GM13977 (cell line): ENCODE measurements at regions not wholly inside any gene's neighbourhood (a gene's known extent, or its start where the extent isn't known, plus 50 kb on each side); places are given as distances from the start of the nearest gene placed in this dataset.

Source experiments
- DNase-seq: peaks from one replicate; pipeline ENCODE4 v3.0.0; 2012; ENCODE audit warnings: low spot score
- CTCF ChIP-seq: IDR thresholded peaks from 2 replicates; pipeline ENCODE4 v1.5.1; 2012; ENCODE audit warnings: mild to moderate bottlenecking, control low read depth; ENCODE audit not compliant: insufficient read depth; ENCODE audit errors: extremely low read depth, missing control alignments
- in situ Hi-C: fragments of 300-500 bp; cut with MboI; formaldehyde crosslinking; loops from one replicate; pipeline ENCODE4 v1.12.0; 2022; ENCODE audit warnings: low sequenced_read_pairs, low pct_unique_long_range_greater_than_20kb, mixed read lengths, inconsistent platforms; ENCODE audit not compliant: unreplicated experiment

- DNase-seq: no peak
- no peak for TF ChIP-seq CTCF
- in situ Hi-C loops: no loop called here
These were observed 290.5 kb upstream of the MANEA start for GRCh38 chr6:95286874-95287273.

- TF ChIP-seq CTCF: no peak
- DNase-seq: no peak
- in situ Hi-C loops: no loop called here
These were observed 289.1 kb upstream of the MANEA start for GRCh38 chr6:95288251-95288650.

GRCh38 chr6:95292011-95292410 is 285.3 kb upstream of the MANEA start:
- DNase-seq: no peak
- in situ Hi-C loops: no loop called here
- TF ChIP-seq CTCF: no peak

GRCh38 chr6:95293257-95293656 is 284.1 kb upstream of the MANEA start:
- DNase-seq: no peak
- in situ Hi-C loops: no loop called here
- no peak for TF ChIP-seq CTCF

- in situ Hi-C loops: no loop called here
- no peak for DNase-seq
- TF ChIP-seq CTCF: no peak
These were observed 283.3 kb upstream of the MANEA start for GRCh38 chr6:95294043-95294442.

GRCh38 chr6:95309545-95309944 is 267.8 kb upstream of the MANEA start:
- in situ Hi-C loops: no loop called here
- TF ChIP-seq CTCF: no peak
- no peak for DNase-seq

- in situ Hi-C loops: no loop called here
These were observed 259.2 kb upstream of the MANEA start for GRCh38 chr6:95318137-95318536.

More at GRCh38 chr6:95318137-95318536, 259.2 kb upstream of the MANEA start:
- DNase-seq: no peak
- TF ChIP-seq CTCF: no peak
